Ascending aorta (tissue), 2 donors: ENCODE measurements at regions not wholly inside any gene's neighbourhood (a gene's known extent, or its start where the extent isn't known, plus 50 kb on each side); places are given as distances from the start of the nearest gene placed in this dataset.
A peak's percentile ranks its signal among the peaks of the same experiment; 100 is the strongest.

Source experiments
- DNase-seq, 2 donors: peaks; one replicate each; pipeline ENCODE4 v3.0.0-alpha.2; 2019; ENCODE audit warnings: low spot score in 2 of 2
- H3K27ac ChIP-seq, 2 donors: fragments of 200-600 bp; sonication (generic); one replicate each; pipeline ENCODE4 v1.5.1; 2016 to 2017; ENCODE audit warnings: mild to moderate bottlenecking in 1 of 2
- H3K27me3 ChIP-seq: fragments of 200-600 bp; sonication (generic); one replicate; pipeline ENCODE4 v1.5.1; 2017
- H3K36me3 ChIP-seq, 2 donors: fragments of 200-600 bp; sonication (generic); one replicate each; pipeline ENCODE4 v1.5.1; 2016
- H3K4me1 ChIP-seq, 2 donors: fragments of 200-600 bp; sonication (generic); one replicate each; pipeline ENCODE4 v1.5.1; 2016 to 2017; ENCODE audit warnings: mild to moderate bottlenecking in 1 of 2
- H3K4me3 ChIP-seq, 2 donors: fragments of 200-600 bp; sonication (generic); one replicate each; pipeline ENCODE4 v1.5.1; 2016 to 2017; ENCODE audit warnings: mild to moderate bottlenecking in 1 of 2
- H3K9me3 ChIP-seq, 2 donors: fragments of 200-600 bp; sonication (generic); one replicate each; pipeline ENCODE4 v1.5.1; 2016
- CTCF ChIP-seq, 3 experiments: fragments of 200-600 bp in 2 of 3; fragments of 450-650 bp in 1 of 3; sonication (generic) in 2 of 3; IDR thresholded peaks; one replicate each; pipeline ENCODE4 v1.5.1; 2016 to 2019; ENCODE audit warnings: antibody characterized with exemption in 3 of 3, mild to moderate bottlenecking in 1 of 3, moderate library complexity in 1 of 3
- intact Hi-C: fragments of 100-400 bp; cut with DNase I; formaldehyde crosslinking; loops from one replicate; pipeline ENCODE4 v1.15.1; 2023

GRCh38 chr21:36606983-36607325 lies 92.0 kb upstream of the SIM2 start:
- no peaks in the 10 kb centered on the region for H3K9me3 ChIP-seq
- H3K36me3 ChIP-seq = no peaks in the 10 kb centered on the region
- H3K4me3 ChIP-seq = no peak overlapping the region
- H3K27me3 ChIP-seq = no peaks in the 10 kb centered on the region
- H3K27ac ChIP-seq = no peak overlapping the region
- DNase-seq = peak in 1 of 2 donors; percentile 22
- intact Hi-C loops = no loop called here
- no peaks in the 10 kb centered on the region for H3K4me1 ChIP-seq
- no peak for TF ChIP-seq CTCF (IDR thresholded peaks at IDR 0.05)

- H3K36me3 ChIP-seq = no peaks in the 10 kb centered on the region
- no peak overlapping the region for H3K4me3 ChIP-seq
- DNase-seq = peak in 1 of 2 donors; percentile 9
- no peak for TF ChIP-seq CTCF (IDR thresholded peaks at IDR 0.05)
- H3K27me3 ChIP-seq = no peaks in the 10 kb centered on the region
- H3K4me1 ChIP-seq = no peaks in the 10 kb centered on the region
- intact Hi-C loops = no loop called here
- H3K27ac ChIP-seq = no peak overlapping the region
- H3K9me3 ChIP-seq = no peaks in the 10 kb centered on the region
Observed at GRCh38 chr21:36608041-36608896, 90.6 kb upstream of the SIM2 start.

GRCh38 chr21:36608897-36609225 lies 90.1 kb upstream of the SIM2 start:
- Histone ChIP-seq H3K4me1 (no peaks in the 10 kb centered on the region), H3K4me3 (no peak overlapping the region), H3K27ac (no peak overlapping the region), H3K36me3 (no peaks in the 10 kb centered on the region), H3K27me3 (no peaks in the 10 kb centered on the region), H3K9me3 (no peaks in the 10 kb centered on the region)
- TF ChIP-seq CTCF (IDR thresholded peaks at IDR 0.05) = no peak
- DNase-seq = peak in 1 of 2 donors; percentile 48
- intact Hi-C loops = no loop called here

GRCh38 chr21:36609654-36610053 lies 89.3 kb upstream of the SIM2 start:
- Histone ChIP-seq H3K9me3 (no peaks in the 10 kb centered on the region), H3K27me3 (no peaks in the 10 kb centered on the region), H3K4me3 (no peak overlapping the region), H3K4me1 (no peaks in the 10 kb centered on the region), H3K27ac (no peak overlapping the region), H3K36me3 (no peaks in the 10 kb centered on the region)
- intact Hi-C loops = no loop called here
- peak in 1 of 2 donors; percentile 7 for DNase-seq
- TF ChIP-seq CTCF (IDR thresholded peaks at IDR 0.05) = no peak

GRCh38 chr21:36610201-36610600 lies 88.7 kb upstream of the SIM2 start:
- no peak for TF ChIP-seq CTCF (IDR thresholded peaks at IDR 0.05)
- intact Hi-C loops = no loop called here
- no peak for DNase-seq
- Histone ChIP-seq H3K4me3 (no peak overlapping the region), H3K36me3 (no peaks in the 10 kb centered on the region), H3K9me3 (no peaks in the 10 kb centered on the region), H3K4me1 (no peaks in the 10 kb centered on the region), H3K27ac (no peak overlapping the region), H3K27me3 (no peaks in the 10 kb centered on the region)

- H3K27me3 ChIP-seq = no peaks in the 10 kb centered on the region
- no peak overlapping the region for H3K27ac ChIP-seq
- no peaks in the 10 kb centered on the region for H3K36me3 ChIP-seq
- intact Hi-C loops = no loop called here
- TF ChIP-seq CTCF (IDR thresholded peaks at IDR 0.05) = no peak
- no peak overlapping the region for H3K4me3 ChIP-seq
- H3K4me1 ChIP-seq = no peaks in the 10 kb centered on the region
- no peaks in the 10 kb centered on the region for H3K9me3 ChIP-seq
- no peak for DNase-seq
Observed at GRCh38 chr21:36610935-36611334, 88.0 kb upstream of the SIM2 start.
